ENCODE measurements at regions not wholly inside any gene's neighbourhood (a gene's known extent, or its start where the extent isn't known, plus 50 kb on each side); places are given as distances from the start of the nearest gene placed in this dataset.

- CTCF ChIA-PET, result no interaction called here
- H3K27ac ChIP-seq (ENCODE audit: low read length), result no peak overlapping the region
- in situ Hi-C loops (cut with HindIII; ENCODE audit: low pct_unique_long_range_greater_than_20kb, low sequenced_read_pairs), result no loop called here
These were observed 602.2 kb downstream of the NYAP2 start for GRCh38 chr2:226001716-226002115.

GRCh38 chr2:225999692-226000091 is 600.2 kb downstream of the NYAP2 start:
- DNase-seq (ENCODE audit: low read depth, low spot score), result no peak
- H3K27me3 ChIP-seq (ENCODE audit: control insufficient read depth, insufficient read depth, low read length), result no peaks in the 10 kb centered on the region
- no TSS peak for BruUV-seq (replicated peaks)
- no peak overlapping the region for H3K4me3 ChIP-seq (ENCODE audit: low read depth in 2 of 2, low read length in 2 of 2)
- H3K4me1 ChIP-seq (ENCODE audit: control insufficient read depth, insufficient read depth, low read length), result no peaks in the 10 kb centered on the region; the same call in 1 of the 2 replicates
- ChIA-PET POLR2A (no interaction called here), CTCF (no interaction called here)
- H3K9me3 ChIP-seq (ENCODE audit: control insufficient read depth, insufficient read depth, low read depth, low read length), result no peaks in the 10 kb centered on the region; the same call in 1 of the 2 replicates
- in situ Hi-C loops (cut with HindIII; ENCODE audit: low pct_unique_long_range_greater_than_20kb, low sequenced_read_pairs), result no loop called here
- H3K27ac ChIP-seq (ENCODE audit: low read length), result no peak overlapping the region
- no peaks in the 10 kb centered on the region for H3K36me3 ChIP-seq (ENCODE audit: control insufficient read depth, insufficient read depth, low read length)
- intact Hi-C loops (cut with micrococcal nuclease; ENCODE audit: unreplicated experiment), result no loop called here
- no peak for ATAC-seq
- TF ChIP-seq REST (IDR thresholded peaks at IDR 0.05; ENCODE audit: insufficient read depth in 1 of 2, low read depth in 2 of 2, low read length in 1 of 2), result no peak
- no peak for TF ChIP-seq CTCF (IDR thresholded peaks at IDR 0.05)
- TF ChIP-seq POLR2AphosphoS5 (IDR thresholded peaks at IDR 0.05; ENCODE audit: low read depth, low read length), result no peak
- no peak for TF ChIP-seq TCF7L2 (IDR thresholded peaks at IDR 0.05; ENCODE audit: low read depth, low read length)
- no peak for TF ChIP-seq SIN3A (IDR thresholded peaks at IDR 0.05; ENCODE audit: borderline replicate concordance, insufficient read depth, low read depth, low read length)

More at GRCh38 chr2:226001716-226002115, 602.2 kb downstream of the NYAP2 start:
- intact Hi-C loops (cut with micrococcal nuclease; ENCODE audit: unreplicated experiment), result no loop called here
- Histone ChIP-seq H3K4me3 (ENCODE audit: low read depth in 2 of 2, low read length in 2 of 2) (no peak overlapping the region), H3K4me1 (ENCODE audit: control insufficient read depth, insufficient read depth, low read length) (no peaks in the 10 kb centered on the region), H3K36me3 (ENCODE audit: control insufficient read depth, insufficient read depth, low read length) (no peaks in the 10 kb centered on the region), H3K9me3 (ENCODE audit: control insufficient read depth, insufficient read depth, low read depth, low read length) (no peaks in the 10 kb centered on the region; the same call in 1 of the 2 replicates), H3K27me3 (ENCODE audit: control insufficient read depth, insufficient read depth, low read length) (no peaks in the 10 kb centered on the region)
- no TSS peak for BruUV-seq (replicated peaks)
- DNase-seq (ENCODE audit: low read depth, low spot score) (no peak), ATAC-seq (no peak)
- POLR2A ChIA-PET, result no interaction called here
- no peak for TF ChIP-seq CTCF (IDR thresholded peaks at IDR 0.05)
- no peak for TF ChIP-seq TCF7L2 (IDR thresholded peaks at IDR 0.05; ENCODE audit: low read depth, low read length)
- no peak for TF ChIP-seq SIN3A (IDR thresholded peaks at IDR 0.05; ENCODE audit: borderline replicate concordance, insufficient read depth, low read depth, low read length)
- TF ChIP-seq POLR2AphosphoS5 (IDR thresholded peaks at IDR 0.05; ENCODE audit: low read depth, low read length), result no peak
- no peak for TF ChIP-seq REST (IDR thresholded peaks at IDR 0.05; ENCODE audit: insufficient read depth in 1 of 2, low read depth in 2 of 2, low read length in 1 of 2)

All from Panc1 (cell line).